ENCODE measurements at regions not wholly inside any gene's neighbourhood (a gene's known extent, or its start where the extent isn't known, plus 50 kb on each side); places are given as distances from the start of the nearest gene placed in this dataset.

GRCh38 chr2:195592105-195592504 is 64.9 kb upstream of the SLC39A10 start:
- Histone ChIP-seq H3K36me3 (no peaks in the 10 kb centered on the region), H3K4me3 (no peak overlapping the region), H3K27ac (no peak overlapping the region), H3K4me1 (peaks cover 0 to 5% of the 10 kb centered on the region in 2 donors), H3K27me3 (no peaks in the 10 kb centered on the region), H3K9me3 (no peaks in the 10 kb centered on the region)
- intact Hi-C loops (cut with DNase I; ENCODE audit: low total_unique reads): no loop called here
- no peak for DNase-seq (ENCODE audit: low spot score in 2 of 2)
- TF ChIP-seq POLR2A (IDR thresholded peaks at IDR 0.05) (no peak), POLR2AphosphoS5 (IDR thresholded peaks at IDR 0.05) (no peak), CTCF (IDR thresholded peaks at IDR 0.05) (no peak)

GRCh38 chr2:195590861-195591205 is 66.2 kb upstream of the SLC39A10 start:
- H3K36me3 ChIP-seq: no peaks in the 10 kb centered on the region
- H3K9me3 ChIP-seq: no peaks in the 10 kb centered on the region
- TF ChIP-seq POLR2A (IDR thresholded peaks at IDR 0.05): no peak
- TF ChIP-seq POLR2AphosphoS5 (IDR thresholded peaks at IDR 0.05): no peak
- no peak for TF ChIP-seq CTCF (IDR thresholded peaks at IDR 0.05)
- DNase-seq (ENCODE audit: low spot score in 2 of 2): no peak
- intact Hi-C loops (cut with DNase I; ENCODE audit: low total_unique reads): no loop called here
- H3K4me3 ChIP-seq: no peak overlapping the region
- no peaks in the 10 kb centered on the region for H3K27me3 ChIP-seq
- H3K27ac ChIP-seq: peak overlapping the region in 1 of 2 donors; percentile 29
- peaks cover 0 to 5% of the 10 kb centered on the region in 2 donors for H3K4me1 ChIP-seq

GRCh38 chr2:195590199-195590860 is 66.7 kb upstream of the SLC39A10 start:
- Histone ChIP-seq H3K9me3 (no peaks in the 10 kb centered on the region), H3K36me3 (no peaks in the 10 kb centered on the region), H3K4me3 (no peak overlapping the region), H3K27ac (peak overlapping the region in 1 of 2 donors; percentile 29), H3K4me1 (peaks cover 0 to 5% of the 10 kb centered on the region in 2 donors), H3K27me3 (no peaks in the 10 kb centered on the region)
- TF ChIP-seq CTCF (IDR thresholded peaks at IDR 0.05) (no peak), POLR2AphosphoS5 (IDR thresholded peaks at IDR 0.05) (no peak)
- DNase-seq (ENCODE audit: low spot score in 2 of 2): no peak
- intact Hi-C loops (cut with DNase I; ENCODE audit: low total_unique reads): no loop called here

- Histone ChIP-seq H3K36me3 (no peaks in the 10 kb centered on the region), H3K4me3 (no peak overlapping the region), H3K4me1 (peaks cover 0 to 5% of the 10 kb centered on the region in 2 donors), H3K9me3 (no peaks in the 10 kb centered on the region), H3K27ac (no peak overlapping the region), H3K27me3 (no peaks in the 10 kb centered on the region)
- intact Hi-C loops (cut with DNase I; ENCODE audit: low total_unique reads): no loop called here
- DNase-seq (ENCODE audit: low spot score in 2 of 2): no peak
- TF ChIP-seq CTCF (IDR thresholded peaks at IDR 0.05) (no peak), POLR2A (IDR thresholded peaks at IDR 0.05) (no peak), POLR2AphosphoS5 (IDR thresholded peaks at IDR 0.05) (no peak)
These were observed 69.1 kb upstream of the SLC39A10 start for GRCh38 chr2:195587966-195588365.

- H3K9me3 ChIP-seq: no peaks in the 10 kb centered on the region
- no peaks in the 10 kb centered on the region for H3K27me3 ChIP-seq
- peaks cover 0 to 5% of the 10 kb centered on the region in 2 donors for H3K4me1 ChIP-seq
- intact Hi-C loops (cut with DNase I; ENCODE audit: low total_unique reads): no loop called here
- DNase-seq (ENCODE audit: low spot score in 2 of 2): no peak
- H3K27ac ChIP-seq: no peak overlapping the region
- H3K4me3 ChIP-seq: no peak overlapping the region
- H3K36me3 ChIP-seq: no peaks in the 10 kb centered on the region
- TF ChIP-seq POLR2AphosphoS5 (IDR thresholded peaks at IDR 0.05): no peak
- no peak for TF ChIP-seq CTCF (IDR thresholded peaks at IDR 0.05)
- no peak for TF ChIP-seq POLR2A (IDR thresholded peaks at IDR 0.05)
These were observed 70.8 kb upstream of the SLC39A10 start for GRCh38 chr2:195586062-195586714.

Measured in breast epithelium (tissue), 4 donors.